Caco-2 (cell line): ENCODE measurements at regions not wholly inside any gene's neighbourhood (a gene's known extent, or its start where the extent isn't known, plus 50 kb on each side); places are given as distances from the start of the nearest gene placed in this dataset.

Experiments
- BruUV-seq: library from RNA; stranded (reverse); fragments of 400-500 nt; replicated peaks from 2 replicates; lab custom pipeline; 2021; lab: Mats Ljungman, UMichigan
- CTCF ChIA-PET: fragments of 300-600 bp; sonication (Branson Sonifier 250); formaldehyde crosslinking; loops from one replicate; lab custom pipeline; 2022; ENCODE audit warnings: antibody characterized with exemption; lab: Charles Lee
- POLR2A ChIA-PET: fragments of 300-600 bp; sonication (Branson Sonifier 250); formaldehyde crosslinking; loops from one replicate; lab custom pipeline; 2022; ENCODE audit warnings: antibody characterized with exemption; lab: Charles Lee
- DNase-seq, 2 experiments: peaks; one replicate each; pipeline versions ENCODE4 v3.0.0 to v3.0.0-alpha.2; 2020 to 2022
- H3K27me3 ChIP-seq: replicated peaks from 2 replicates; pipeline ENCODE4 v1.6.0; 2011; ENCODE audit warnings: low read length; ENCODE audit not compliant: control insufficient read depth, insufficient read depth
- H3K36me3 ChIP-seq: 2 replicates; pipeline ENCODE4 v1.5.1; 2011; ENCODE audit warnings: low read length; ENCODE audit not compliant: control insufficient read depth, insufficient read depth
- H3K4me1 ChIP-seq: fragments of 250-450 bp; sonication (Bioruptor Pico); 2 replicates; pipeline ENCODE4 v1.5.1; 2020; ENCODE audit warnings: mild to moderate bottlenecking
- H3K4me3 ChIP-seq: 2 replicates; pipeline ENCODE4 v1.5.1; 2011; ENCODE audit warnings: low read depth, mild to moderate bottlenecking, control low read depth, low read length
- H3K9me3 ChIP-seq: fragments of 250-450 bp; sonication (Bioruptor Pico); 2 replicates; pipeline ENCODE4 v1.5.1; 2020; ENCODE audit warnings: mild to moderate bottlenecking, moderate library complexity
- H3K27ac Mint-ChIP-seq: one replicate; pipeline ENCODE4 v1.8.0; 2022; ENCODE audit warnings: mixed read lengths; ENCODE audit not compliant: unreplicated experiment
- H3K27me3 Mint-ChIP-seq: one replicate; pipeline ENCODE4 v1.8.0; 2022; ENCODE audit warnings: mixed read lengths; ENCODE audit not compliant: insufficient read depth, unreplicated experiment
- H3K36me3 Mint-ChIP-seq: one replicate; pipeline ENCODE4 v1.8.0; 2022; ENCODE audit warnings: mild to moderate bottlenecking, mixed read lengths; ENCODE audit not compliant: insufficient read depth, unreplicated experiment
- H3K4me1 Mint-ChIP-seq: one replicate; pipeline ENCODE4 v1.8.0; 2022; ENCODE audit warnings: low read depth, mixed read lengths; ENCODE audit not compliant: unreplicated experiment
- H3K4me3 Mint-ChIP-seq: one replicate; pipeline ENCODE4 v1.8.0; 2022; ENCODE audit warnings: mild to moderate bottlenecking, moderate library complexity, mixed read lengths; ENCODE audit not compliant: unreplicated experiment
- H3K9me3 Mint-ChIP-seq: one replicate; pipeline ENCODE4 v1.8.0; 2022; ENCODE audit warnings: mixed read lengths; ENCODE audit not compliant: unreplicated experiment
- CTCF ChIP-seq, 2 experiments: fragments of 200-600 bp in 1 of 2; IDR thresholded peaks; 1 replicate in 1 of 2; 2 replicates in 1 of 2; pipeline versions ENCODE4 v1.5.1 to v1.8.0; 2011 to 2022; ENCODE audit warnings: antibody characterized with exemption in 1 of 2, control low read depth in 1 of 2, inconsistent platforms in 1 of 2, low read depth in 1 of 2, low read length in 1 of 2, mild to moderate bottlenecking in 1 of 2, moderate library complexity in 1 of 2; ENCODE audit not compliant: insufficient read depth in 1 of 2, severe bottlenecking in 1 of 2, unreplicated experiment in 1 of 2
- intact Hi-C: fragments of 100-400 bp; cut with micrococcal nuclease; formaldehyde crosslinking; loops from one replicate; pipeline ENCODE4 v1.10.0; 2022; ENCODE audit not compliant: unreplicated experiment

- TF ChIP-seq CTCF (IDR thresholded peaks at IDR 0.05; ENCODE audit: insufficient read depth in 1 of 2, low read depth in 1 of 2, low read length in 1 of 2, severe bottlenecking in 1 of 2, unreplicated experiment in 1 of 2): no peak
- CTCF ChIA-PET: no interaction called here
- no peaks in the 10 kb centered on the region for H3K9me3 Mint-ChIP-seq
- H3K4me1 Mint-ChIP-seq: peaks cover 14% of the 10 kb centered on the region
- Histone ChIP-seq H3K9me3 (no peaks in the 10 kb centered on the region), H3K4me3 (no peak overlapping the region), H3K27me3 (no peaks in the 10 kb centered on the region), H3K4me1 (peaks cover 21% of the 10 kb centered on the region), H3K36me3 (no peaks in the 10 kb centered on the region)
- H3K36me3 Mint-ChIP-seq: no peaks in the 10 kb centered on the region
- DNase-seq: no peak
- H3K4me3 Mint-ChIP-seq: no peak overlapping the region
- peaks cover 3% of the 10 kb centered on the region for H3K27me3 Mint-ChIP-seq
- POLR2A ChIA-PET: no interaction called here
- BruUV-seq: no TSS peak
- H3K27ac Mint-ChIP-seq: no peak overlapping the region
- intact Hi-C loops: loop anchor here (5.0 to 10.0 kb wide), 2 partner anchors 49 to 106 kb away; no protein-coding TSS in a partner anchor
Measured at GRCh38 chr4:15348695-15349094, 79.1 kb upstream of the C1QTNF7 start.

GRCh38 chr4:15349531-15349935 lies 78.3 kb upstream of the C1QTNF7 start:
- Mint-ChIP-seq H3K9me3 (no peaks in the 10 kb centered on the region), H3K4me3 (no peak overlapping the region), H3K4me1 (peaks cover 14% of the 10 kb centered on the region), H3K27me3 (peaks cover 3% of the 10 kb centered on the region), H3K36me3 (no peaks in the 10 kb centered on the region), H3K27ac (no peak overlapping the region)
- Histone ChIP-seq H3K36me3 (no peaks in the 10 kb centered on the region), H3K9me3 (no peaks in the 10 kb centered on the region), H3K4me1 (peaks cover 21% of the 10 kb centered on the region), H3K4me3 (no peak overlapping the region), H3K27me3 (no peaks in the 10 kb centered on the region)
- intact Hi-C loops: loop anchor here (5.0 to 10.0 kb wide), 2 partner anchors 48 to 105 kb away; no protein-coding TSS in a partner anchor
- no peak for TF ChIP-seq CTCF (IDR thresholded peaks at IDR 0.05; ENCODE audit: insufficient read depth in 1 of 2, low read depth in 1 of 2, low read length in 1 of 2, severe bottlenecking in 1 of 2, unreplicated experiment in 1 of 2)
- ChIA-PET POLR2A (no interaction called here), CTCF (no interaction called here)
- DNase-seq: no peak
- no TSS peak for BruUV-seq

GRCh38 chr4:15349965-15350364 lies 77.9 kb upstream of the C1QTNF7 start:
- BruUV-seq: no TSS peak
- Histone ChIP-seq H3K27me3 (no peaks in the 10 kb centered on the region), H3K4me1 (peaks cover 21% of the 10 kb centered on the region), H3K9me3 (no peaks in the 10 kb centered on the region), H3K4me3 (no peak overlapping the region), H3K36me3 (no peaks in the 10 kb centered on the region)
- Mint-ChIP-seq H3K4me1 (peaks cover 14% of the 10 kb centered on the region), H3K9me3 (no peaks in the 10 kb centered on the region), H3K4me3 (no peak overlapping the region), H3K27me3 (peaks cover 3% of the 10 kb centered on the region), H3K27ac (no peak overlapping the region), H3K36me3 (no peaks in the 10 kb centered on the region)
- no peak for DNase-seq
- intact Hi-C loops: loop anchor here (5.0 to 10.0 kb wide), 2 partner anchors 47 to 105 kb away; no protein-coding TSS in a partner anchor
- CTCF ChIA-PET: no interaction called here
- TF ChIP-seq CTCF (IDR thresholded peaks at IDR 0.05; ENCODE audit: insufficient read depth in 1 of 2, low read depth in 1 of 2, low read length in 1 of 2, severe bottlenecking in 1 of 2, unreplicated experiment in 1 of 2): no peak
- POLR2A ChIA-PET: no interaction called here
